Nephron (organoid): ENCODE measurements at regions not wholly inside any gene's neighbourhood (a gene's known extent, or its start where the extent isn't known, plus 50 kb on each side); places are given as distances from the start of the nearest gene placed in this dataset.
"Not testable (repeated sequence)": the region's sequence is repeated elsewhere in the genome, so short reads cannot be mapped to it uniquely, and the experiment has no call there.

ENCODE experiments used
- H3K27ac Mint-ChIP-seq, 3 experiments: 2 replicates each; pipeline ENCODE4 v1.8.0; 2020; ENCODE audit warnings: mixed read lengths in 3 of 3, mild to moderate bottlenecking in 2 of 3, moderate library complexity in 1 of 3
- H3K27me3 Mint-ChIP-seq: 2 replicates; pipeline ENCODE4 v1.8.0; 2021; ENCODE audit warnings: low read depth, mild to moderate bottlenecking, moderate library complexity, mixed read lengths
- H3K36me3 Mint-ChIP-seq: 2 replicates; pipeline ENCODE4 v1.8.0; 2020; ENCODE audit warnings: low read depth, mixed read lengths
- H3K4me1 Mint-ChIP-seq: 2 replicates; pipeline ENCODE4 v1.8.0; 2020; ENCODE audit warnings: mixed read lengths
- H3K4me3 Mint-ChIP-seq, 3 experiments: 2 replicates each; pipeline ENCODE4 v1.8.0; 2020; ENCODE audit warnings: mild to moderate bottlenecking in 3 of 3, mixed read lengths in 3 of 3, moderate library complexity in 2 of 3
- H3K9me3 Mint-ChIP-seq: 2 replicates; pipeline ENCODE4 v1.8.0; 2020; ENCODE audit warnings: mixed read lengths
- TF ChIP-seq, protein P1 (sequence below), 3 experiments: fragments of 200-600 bp; sonication (generic); IDR thresholded peaks; one replicate each; pipeline ENCODE4 v1.5.0; 2021; ENCODE audit warnings: antibody characterized with exemption in 3 of 3; ENCODE audit not compliant: unreplicated experiment in 3 of 3

DNA sequence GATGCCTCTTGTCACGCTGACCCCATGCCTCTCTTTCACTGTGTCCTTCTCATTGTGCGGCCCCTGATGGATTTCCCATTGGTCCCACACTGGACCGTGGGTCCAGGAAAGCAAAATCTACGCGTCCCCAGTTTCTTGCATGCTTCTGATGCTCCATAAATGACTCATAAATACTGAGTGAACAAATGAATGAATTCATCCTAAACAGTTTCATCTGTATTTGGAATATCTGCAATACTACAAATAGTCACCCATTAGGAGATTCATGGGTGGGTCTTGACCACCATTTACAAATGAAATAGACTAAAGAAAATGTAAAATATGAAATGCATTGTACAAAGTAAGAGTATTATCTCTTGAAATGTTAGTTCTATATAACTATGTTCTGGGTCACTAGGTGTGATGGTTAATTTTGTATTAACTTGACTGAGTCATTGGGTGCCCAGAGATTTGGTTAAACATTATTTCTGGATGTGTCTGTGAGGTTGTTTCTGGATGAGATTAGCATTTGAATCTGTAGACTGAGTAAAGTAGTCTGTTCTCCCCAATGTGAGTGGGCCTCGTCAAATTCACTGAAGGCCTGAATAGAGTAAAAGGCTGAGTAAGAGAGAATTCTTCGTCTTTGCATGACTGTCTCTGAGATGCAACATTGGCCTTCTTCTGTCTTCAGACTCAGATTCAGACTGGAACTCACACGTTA, 448.7 kb downstream of the PREX1 start:
- no peaks in the 10 kb centered on the region for H3K36me3 Mint-ChIP-seq
- H3K27ac Mint-ChIP-seq = peak overlapping the region; percentile 31 to 82 (median 57)
- peaks cover 17% of the 10 kb centered on the region for H3K27me3 Mint-ChIP-seq
- H3K4me3 Mint-ChIP-seq = no peak overlapping the region
- no peaks in the 10 kb centered on the region for H3K9me3 Mint-ChIP-seq
- H3K4me1 Mint-ChIP-seq = peaks cover 53% of the 10 kb centered on the region
- TF ChIP-seq, protein P1, sequence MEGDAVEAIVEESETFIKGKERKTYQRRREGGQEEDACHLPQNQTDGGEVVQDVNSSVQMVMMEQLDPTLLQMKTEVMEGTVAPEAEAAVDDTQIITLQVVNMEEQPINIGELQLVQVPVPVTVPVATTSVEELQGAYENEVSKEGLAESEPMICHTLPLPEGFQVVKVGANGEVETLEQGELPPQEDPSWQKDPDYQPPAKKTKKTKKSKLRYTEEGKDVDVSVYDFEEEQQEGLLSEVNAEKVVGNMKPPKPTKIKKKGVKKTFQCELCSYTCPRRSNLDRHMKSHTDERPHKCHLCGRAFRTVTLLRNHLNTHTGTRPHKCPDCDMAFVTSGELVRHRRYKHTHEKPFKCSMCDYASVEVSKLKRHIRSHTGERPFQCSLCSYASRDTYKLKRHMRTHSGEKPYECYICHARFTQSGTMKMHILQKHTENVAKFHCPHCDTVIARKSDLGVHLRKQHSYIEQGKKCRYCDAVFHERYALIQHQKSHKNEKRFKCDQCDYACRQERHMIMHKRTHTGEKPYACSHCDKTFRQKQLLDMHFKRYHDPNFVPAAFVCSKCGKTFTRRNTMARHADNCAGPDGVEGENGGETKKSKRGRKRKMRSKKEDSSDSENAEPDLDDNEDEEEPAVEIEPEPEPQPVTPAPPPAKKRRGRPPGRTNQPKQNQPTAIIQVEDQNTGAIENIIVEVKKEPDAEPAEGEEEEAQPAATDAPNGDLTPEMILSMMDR (IDR thresholded peaks at IDR 0.05; ENCODE audit: unreplicated experiment in 3 of 3) = no peak

DNA sequence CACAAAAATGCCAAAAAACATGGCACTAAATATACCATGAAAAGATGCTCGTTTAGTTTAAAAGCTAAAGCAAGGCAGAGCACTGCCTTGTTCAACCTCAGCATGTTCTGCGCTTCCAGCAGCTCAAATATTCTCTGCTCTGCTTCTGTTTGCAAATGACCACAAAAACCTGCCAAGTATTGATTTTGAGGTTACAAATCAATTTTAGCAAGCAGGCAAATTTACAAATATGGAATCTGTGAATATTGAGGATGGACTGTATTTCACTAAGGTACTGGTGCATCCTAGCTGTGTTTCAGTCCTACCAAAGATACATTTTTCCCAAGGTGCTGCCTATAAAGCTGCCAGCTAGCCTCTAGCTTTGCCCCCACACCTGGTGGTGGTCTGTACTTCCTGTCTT, 449.9 kb downstream of the PREX1 start:
- Mint-ChIP-seq H3K27ac (peak overlapping the region in 1 of 3 experiments; percentile 3), H3K36me3 (no peaks in the 10 kb centered on the region), H3K27me3 (peaks cover 21% of the 10 kb centered on the region), H3K4me1 (peaks cover 53% of the 10 kb centered on the region), H3K4me3 (no peak overlapping the region), H3K9me3 (no peaks in the 10 kb centered on the region)
- TF ChIP-seq, protein P1 (IDR thresholded peaks at IDR 0.05; ENCODE audit: unreplicated experiment in 3 of 3) = no peak

DNA sequence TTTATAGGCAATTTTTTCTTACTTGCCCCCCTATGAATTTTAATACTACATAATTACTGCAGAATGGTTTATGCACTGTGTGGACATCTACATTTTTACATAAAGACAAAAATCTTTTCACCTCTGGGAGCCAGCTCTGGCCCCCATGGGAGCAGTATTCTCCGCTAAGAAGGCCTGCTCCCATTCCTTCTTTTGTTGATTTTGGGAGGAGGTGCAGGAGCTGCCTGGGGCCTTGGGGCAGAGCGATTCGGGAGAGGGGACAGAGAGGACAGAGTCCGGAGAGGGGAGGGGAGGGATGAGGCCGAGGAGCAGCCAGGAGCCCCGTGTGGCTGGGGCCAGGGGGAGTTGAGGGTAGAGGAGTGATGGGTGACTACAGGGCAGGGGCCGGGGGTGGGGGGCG, 452.0 kb downstream of the PREX1 start:
- no peak overlapping the region for H3K4me3 Mint-ChIP-seq
- H3K9me3 Mint-ChIP-seq = no peaks in the 10 kb centered on the region
- TF ChIP-seq, protein P1 (IDR thresholded peaks at IDR 0.05; ENCODE audit: unreplicated experiment in 3 of 3) = no peak
- peaks cover 20% of the 10 kb centered on the region for H3K27me3 Mint-ChIP-seq
- peak overlapping the region; percentile 43 to 74 (median 72) for H3K27ac Mint-ChIP-seq
- no peaks in the 10 kb centered on the region for H3K36me3 Mint-ChIP-seq
- H3K4me1 Mint-ChIP-seq = peaks cover 38% of the 10 kb centered on the region

DNA sequence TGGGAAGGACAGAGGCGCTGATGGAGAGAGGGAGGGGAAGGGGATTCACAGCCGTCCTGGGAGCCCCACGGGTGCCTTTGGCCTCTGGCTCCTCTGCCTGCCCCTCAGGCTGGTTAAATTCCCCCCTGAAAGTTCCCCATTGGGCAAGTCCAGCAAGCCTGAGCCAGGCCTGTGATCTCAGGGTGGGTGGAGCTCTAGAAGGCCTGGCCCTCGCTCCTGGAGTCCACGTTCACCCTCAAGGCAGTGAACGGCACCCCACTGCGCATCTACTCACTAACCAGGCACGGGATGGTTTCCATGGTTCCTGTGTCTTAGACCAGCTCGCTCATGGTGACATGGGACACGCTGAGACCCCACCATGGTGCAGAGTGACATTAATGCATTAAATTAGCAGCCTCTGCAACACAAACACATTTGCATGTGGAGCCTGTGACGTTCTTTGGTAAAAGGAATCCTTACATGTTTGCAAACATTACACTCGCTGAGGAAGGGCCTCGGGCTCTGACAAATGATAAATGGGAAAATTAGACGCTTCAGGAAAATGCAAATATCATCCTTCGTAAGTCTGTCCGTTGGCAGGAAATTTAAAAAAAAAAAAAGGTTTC, 452.7 kb downstream of the PREX1 start:
- H3K27ac Mint-ChIP-seq = peak overlapping the region; percentile 43 to 74 (median 72)
- H3K9me3 Mint-ChIP-seq = no peaks in the 10 kb centered on the region
- H3K36me3 Mint-ChIP-seq = no peaks in the 10 kb centered on the region
- H3K4me1 Mint-ChIP-seq = peaks cover 38% of the 10 kb centered on the region
- peaks cover 20% of the 10 kb centered on the region for H3K27me3 Mint-ChIP-seq
- TF ChIP-seq, protein P1 (IDR thresholded peaks at IDR 0.05; ENCODE audit: unreplicated experiment in 3 of 3) = no peak
- no peak overlapping the region for H3K4me3 Mint-ChIP-seq

DNA sequence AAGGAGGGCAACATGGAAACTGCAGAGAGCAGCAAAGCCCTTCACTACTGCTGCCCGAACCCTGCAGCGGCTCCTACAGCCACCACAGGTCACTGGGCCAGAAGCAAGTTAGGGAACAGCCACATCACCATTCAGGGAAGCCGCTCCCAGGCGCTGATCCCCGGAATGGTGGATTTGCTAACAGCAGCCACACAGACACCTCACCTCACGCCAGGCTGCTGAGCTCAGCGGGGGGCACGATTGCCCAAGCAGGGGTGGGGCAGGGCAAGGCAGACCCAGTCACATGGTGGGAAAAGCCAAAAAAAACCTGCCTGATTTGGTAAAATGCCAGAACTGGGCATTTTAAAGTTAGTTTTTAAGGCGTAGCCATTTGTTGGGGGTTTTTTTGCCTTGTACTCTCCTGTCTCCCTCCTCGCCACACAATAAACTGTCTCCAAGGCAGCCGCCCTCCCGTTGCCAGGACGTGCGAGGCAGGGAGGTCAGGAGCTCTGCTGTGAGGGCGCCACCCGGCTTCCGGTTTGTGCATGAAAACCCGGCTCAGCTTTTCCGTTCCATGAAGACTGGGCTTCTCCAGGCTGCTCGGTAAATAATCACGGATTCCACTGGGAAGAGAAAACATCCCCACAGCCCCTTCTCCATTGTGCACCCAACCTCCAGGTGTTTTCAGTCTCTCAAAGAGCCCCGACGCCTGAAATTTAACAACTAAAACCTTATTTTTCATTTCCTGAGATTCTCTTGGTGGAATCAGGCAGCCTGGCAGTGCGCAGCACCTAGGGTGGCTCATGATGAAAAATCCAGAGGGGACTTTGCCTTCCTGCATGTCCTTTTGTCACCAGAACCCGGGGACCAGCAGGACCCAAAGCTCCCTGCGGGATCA, 453.5 kb downstream of the PREX1 start:
- H3K27ac Mint-ChIP-seq = peak overlapping the region in 2 of 3 experiments; percentile 61 to 81
- peak overlapping the region in 2 of 3 experiments; percentile 9 to 60 for H3K4me3 Mint-ChIP-seq
- H3K36me3 Mint-ChIP-seq, H3K9me3 Mint-ChIP-seq: not testable (repeated sequence)
- H3K27me3 Mint-ChIP-seq = peaks cover 20% of the 10 kb centered on the region
- H3K4me1 Mint-ChIP-seq = peaks cover 39% of the 10 kb centered on the region

DNA sequence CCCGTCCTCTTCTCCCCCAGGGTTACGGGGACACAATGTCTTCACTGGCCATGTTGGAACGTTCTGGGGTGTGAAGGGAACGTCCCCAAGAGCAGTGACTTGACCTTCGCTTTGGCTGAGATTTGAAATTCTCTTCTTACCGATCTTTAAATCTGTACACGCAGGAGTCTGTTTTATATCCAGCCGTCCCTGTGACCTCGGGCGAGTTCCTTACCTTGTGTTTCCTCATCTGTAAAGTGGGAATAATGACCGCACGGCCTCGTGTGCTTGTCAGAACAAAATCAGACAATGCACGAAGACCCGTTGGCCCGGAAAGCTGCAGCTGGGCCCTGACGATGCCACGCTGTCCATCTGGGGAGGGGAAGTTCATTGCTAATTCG, 454.3 kb downstream of the PREX1 start:
- peak overlapping the region in 2 of 3 experiments; percentile 64 to 81 for H3K27ac Mint-ChIP-seq
- H3K9me3 Mint-ChIP-seq = no peaks in the 10 kb centered on the region
- H3K4me1 Mint-ChIP-seq = peaks cover 46% of the 10 kb centered on the region
- H3K27me3 Mint-ChIP-seq = peaks cover 18% of the 10 kb centered on the region
- TF ChIP-seq, protein P1 (IDR thresholded peaks at IDR 0.05; ENCODE audit: unreplicated experiment in 3 of 3) = no peak
- H3K36me3 Mint-ChIP-seq = no peaks in the 10 kb centered on the region
- H3K4me3 Mint-ChIP-seq = no peak overlapping the region

DNA sequence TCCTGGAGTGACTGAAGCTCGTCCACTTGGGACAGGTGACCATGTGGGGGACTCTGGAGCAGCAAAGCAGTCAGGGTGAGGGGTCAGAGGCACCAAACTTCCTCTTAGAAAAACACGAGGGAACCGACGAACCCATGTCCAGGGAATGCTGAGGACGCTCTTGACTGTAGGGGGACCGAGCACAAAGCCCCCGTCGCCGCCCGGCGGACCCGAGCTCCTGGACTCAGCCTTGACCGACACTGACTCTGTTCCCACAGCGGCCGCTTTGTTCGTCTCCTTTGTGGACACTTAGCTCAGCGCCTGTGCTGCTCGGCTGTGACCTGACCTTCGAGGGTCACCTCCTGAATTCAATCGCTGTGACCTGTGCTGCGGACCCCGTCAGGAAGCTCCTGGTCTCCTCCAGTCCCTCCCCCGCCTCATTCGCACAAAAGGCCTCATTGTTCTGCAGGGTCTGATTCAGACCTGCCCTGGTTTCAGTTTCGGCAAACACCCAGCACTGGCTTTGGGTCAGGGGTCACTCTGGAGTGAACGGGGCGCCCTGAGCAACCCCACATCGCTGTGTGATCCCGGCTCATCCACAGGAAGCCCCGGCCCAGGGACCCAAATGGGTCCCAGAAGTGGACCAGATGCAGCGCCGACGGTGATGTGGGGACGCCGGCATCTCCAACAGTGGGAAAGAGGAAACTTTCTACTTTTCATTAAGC, 454.8 kb downstream of the PREX1 start:
- Mint-ChIP-seq H3K27me3 (peaks cover 17% of the 10 kb centered on the region), H3K4me1 (peaks cover 51% of the 10 kb centered on the region), H3K27ac (peak overlapping the region in 1 of 3 experiments; percentile 64)
- not testable (repeated sequence) for H3K36me3 Mint-ChIP-seq, H3K9me3 Mint-ChIP-seq, H3K4me3 Mint-ChIP-seq
